AG10803 (cell line): ENCODE measurements at regions not wholly inside any gene's neighbourhood (a gene's known extent, or its start where the extent isn't known, plus 50 kb on each side); places are given as distances from the start of the nearest gene placed in this dataset.

Experiments
- DNase-seq: peaks from one replicate; pipeline ENCODE4 v3.0.0; 2010; ENCODE audit warnings: low read depth
- H3K4me3 ChIP-seq: 2 replicates; pipeline ENCODE4 v1.5.1; 2011; ENCODE audit warnings: mild to moderate bottlenecking, low read length, control low read depth
- CTCF ChIP-seq: conservative IDR thresholded peaks from 2 replicates; pipeline ENCODE4 v1.5.1; 2011; ENCODE audit warnings: mild to moderate bottlenecking, low read length, control low read depth, inconsistent platforms

GRCh38 chr21:24007592-24007991 lies 1599.7 kb downstream of the MRPL39 start:
- TF ChIP-seq CTCF = no peak
- DNase-seq = no peak
- no peak overlapping the region for H3K4me3 ChIP-seq

GRCh38 chr21:23986987-23987386 lies 1620.3 kb downstream of the MRPL39 start:
- DNase-seq = no peak
- no peak overlapping the region for H3K4me3 ChIP-seq
- TF ChIP-seq CTCF = no peak

GRCh38 chr21:23986214-23986613 lies 1621.1 kb downstream of the MRPL39 start:
- DNase-seq = no peak
- no peak overlapping the region for H3K4me3 ChIP-seq
- no peak for TF ChIP-seq CTCF

- H3K4me3 ChIP-seq = no peak overlapping the region
- TF ChIP-seq CTCF = no peak
- DNase-seq = no peak
Observed at GRCh38 chr21:23982546-23982945, 1624.7 kb downstream of the MRPL39 start.

- DNase-seq = no peak
- no peak for TF ChIP-seq CTCF
- no peak overlapping the region for H3K4me3 ChIP-seq
Observed at GRCh38 chr21:23977971-23978370, 1629.3 kb downstream of the MRPL39 start.

- H3K4me3 ChIP-seq = no peak overlapping the region
- no peak for DNase-seq
- TF ChIP-seq CTCF = no peak
Observed at GRCh38 chr21:23968722-23969647, 1638.3 kb downstream of the MRPL39 start.

- DNase-seq = no peak
- no peak overlapping the region for H3K4me3 ChIP-seq
Observed at GRCh38 chr21:23968008-23968407, 1639.3 kb downstream of the MRPL39 start.

More at GRCh38 chr21:23968008-23968407, 1639.3 kb downstream of the MRPL39 start:
- TF ChIP-seq CTCF = no peak
